ENCODE measurements at regions not wholly inside any gene's neighbourhood (a gene's known extent, or its start where the extent isn't known, plus 50 kb on each side); places are given as distances from the start of the nearest gene placed in this dataset.

GRCh38 chr5:54736003-54736797 lies 218.6 kb downstream of the SNX18 start:
- H3K9me3 ChIP-seq = no peaks in the 10 kb centered on the region
- no peak overlapping the region for H3K4me3 ChIP-seq
- no peaks in the 10 kb centered on the region for H3K36me3 ChIP-seq
- no peaks in the 10 kb centered on the region for H3K27me3 ChIP-seq
- no peak for DNase-seq (ENCODE audit: low spot score in 2 of 2)
- H3K4me1 ChIP-seq = no peaks in the 10 kb centered on the region
- TF ChIP-seq, protein P1, sequence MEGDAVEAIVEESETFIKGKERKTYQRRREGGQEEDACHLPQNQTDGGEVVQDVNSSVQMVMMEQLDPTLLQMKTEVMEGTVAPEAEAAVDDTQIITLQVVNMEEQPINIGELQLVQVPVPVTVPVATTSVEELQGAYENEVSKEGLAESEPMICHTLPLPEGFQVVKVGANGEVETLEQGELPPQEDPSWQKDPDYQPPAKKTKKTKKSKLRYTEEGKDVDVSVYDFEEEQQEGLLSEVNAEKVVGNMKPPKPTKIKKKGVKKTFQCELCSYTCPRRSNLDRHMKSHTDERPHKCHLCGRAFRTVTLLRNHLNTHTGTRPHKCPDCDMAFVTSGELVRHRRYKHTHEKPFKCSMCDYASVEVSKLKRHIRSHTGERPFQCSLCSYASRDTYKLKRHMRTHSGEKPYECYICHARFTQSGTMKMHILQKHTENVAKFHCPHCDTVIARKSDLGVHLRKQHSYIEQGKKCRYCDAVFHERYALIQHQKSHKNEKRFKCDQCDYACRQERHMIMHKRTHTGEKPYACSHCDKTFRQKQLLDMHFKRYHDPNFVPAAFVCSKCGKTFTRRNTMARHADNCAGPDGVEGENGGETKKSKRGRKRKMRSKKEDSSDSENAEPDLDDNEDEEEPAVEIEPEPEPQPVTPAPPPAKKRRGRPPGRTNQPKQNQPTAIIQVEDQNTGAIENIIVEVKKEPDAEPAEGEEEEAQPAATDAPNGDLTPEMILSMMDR (IDR thresholded peaks at IDR 0.05) = no peak
- no peak overlapping the region for H3K27ac ChIP-seq
- intact Hi-C loops (cut with DNase I) = no loop called here

DNA sequence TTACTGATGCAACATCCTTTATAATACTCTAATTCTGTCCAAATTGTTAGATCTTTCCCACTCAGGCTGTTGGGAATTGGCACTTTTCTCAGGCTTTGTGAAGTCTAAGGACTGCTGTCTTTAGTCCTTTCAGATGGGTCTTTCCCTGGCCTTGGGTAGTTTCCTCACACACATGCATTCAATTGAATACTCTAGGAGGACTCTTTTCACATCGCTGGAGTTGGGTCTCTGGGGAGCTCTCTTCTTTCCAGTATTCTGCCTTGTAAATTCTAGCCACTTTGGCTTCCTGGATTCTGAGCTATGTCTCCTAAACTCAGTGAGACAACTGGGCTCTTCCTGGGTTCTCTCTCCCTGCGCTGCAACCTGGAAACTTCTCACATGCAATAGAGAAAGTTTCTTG lies 215.5 kb downstream of the SNX18 start:
- Histone ChIP-seq H3K4me3 (no peak overlapping the region), H3K27me3 (no peaks in the 10 kb centered on the region), H3K27ac (no peak overlapping the region), H3K9me3 (no peaks in the 10 kb centered on the region), H3K36me3 (no peaks in the 10 kb centered on the region), H3K4me1 (no peaks in the 10 kb centered on the region)
- TF ChIP-seq, protein P1 (IDR thresholded peaks at IDR 0.05) = no peak
- no peak for DNase-seq (ENCODE audit: low spot score in 2 of 2)
- intact Hi-C loops (cut with DNase I) = no loop called here

DNA sequence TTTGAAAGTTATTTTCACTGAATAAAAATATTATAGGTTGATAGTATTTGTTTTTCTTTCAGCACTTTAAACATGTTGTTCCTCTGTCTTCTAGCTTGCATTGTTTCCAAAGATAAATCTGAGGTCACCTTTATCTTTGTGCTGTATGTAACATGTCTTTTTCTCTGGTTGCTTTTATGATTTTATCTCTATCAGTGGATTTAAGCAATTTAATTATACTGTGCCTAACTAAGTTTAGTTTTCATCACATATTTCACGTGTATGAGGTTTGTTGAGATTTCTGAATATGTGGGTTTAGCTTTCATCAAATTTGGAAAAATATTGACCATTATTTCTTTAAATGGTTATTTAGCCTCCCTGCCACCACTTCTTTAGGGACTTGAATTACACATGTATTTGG lies 214.5 kb downstream of the SNX18 start:
- intact Hi-C loops (cut with DNase I) = no loop called here
- no peak for DNase-seq (ENCODE audit: low spot score in 2 of 2)
- TF ChIP-seq, protein P1 (IDR thresholded peaks at IDR 0.05) = no peak
- Histone ChIP-seq H3K4me3 (no peak overlapping the region), H3K9me3 (no peaks in the 10 kb centered on the region), H3K36me3 (no peaks in the 10 kb centered on the region), H3K4me1 (no peaks in the 10 kb centered on the region), H3K27me3 (no peaks in the 10 kb centered on the region), H3K27ac (no peak overlapping the region)

DNA sequence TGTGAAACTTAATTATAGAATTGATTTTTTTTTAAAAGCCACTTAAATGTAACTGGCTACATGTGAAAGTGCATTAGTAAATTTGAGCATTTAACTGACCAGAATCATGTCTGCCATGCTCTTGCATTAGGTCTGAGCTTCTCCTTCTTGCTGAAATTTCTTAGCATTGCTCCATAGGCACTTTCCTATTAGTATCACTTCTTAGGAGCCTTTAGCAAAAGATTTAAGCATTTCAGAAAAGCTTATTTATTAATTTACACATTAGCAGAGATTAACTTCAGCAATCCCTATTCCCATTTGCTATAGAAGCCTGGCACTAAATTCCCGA lies 211.0 kb downstream of the SNX18 start:
- H3K27ac ChIP-seq = no peak overlapping the region
- TF ChIP-seq, protein P1 (IDR thresholded peaks at IDR 0.05) = no peak
- no peaks in the 10 kb centered on the region for H3K9me3 ChIP-seq
- H3K36me3 ChIP-seq = no peaks in the 10 kb centered on the region
- no peaks in the 10 kb centered on the region for H3K4me1 ChIP-seq
- no peak overlapping the region for H3K4me3 ChIP-seq
- no peak for DNase-seq (ENCODE audit: low spot score in 2 of 2)
- intact Hi-C loops (cut with DNase I) = no loop called here
- H3K27me3 ChIP-seq = no peaks in the 10 kb centered on the region

GRCh38 chr5:54727874-54728587 lies 210.5 kb downstream of the SNX18 start:
- H3K4me3 ChIP-seq = no peak overlapping the region
- no peaks in the 10 kb centered on the region for H3K36me3 ChIP-seq
- H3K9me3 ChIP-seq = no peaks in the 10 kb centered on the region
- no peaks in the 10 kb centered on the region for H3K4me1 ChIP-seq
- DNase-seq (ENCODE audit: low spot score in 2 of 2) = no peak
- TF ChIP-seq, protein P1 (IDR thresholded peaks at IDR 0.05) = no peak
- no peaks in the 10 kb centered on the region for H3K27me3 ChIP-seq
- intact Hi-C loops (cut with DNase I) = no loop called here
- no peak overlapping the region for H3K27ac ChIP-seq
